Nephron progenitor cell (in vitro differentiated cells): ENCODE measurements at regions not wholly inside any gene's neighbourhood (a gene's known extent, or its start where the extent isn't known, plus 50 kb on each side); places are given as distances from the start of the nearest gene placed in this dataset.
A peak's percentile ranks its signal among the peaks of the same experiment; 100 is the strongest.

ENCODE experiments used
- DNase-seq: peaks from one replicate; pipeline ENCODE4 v3.0.0; 2021
- H3K27ac Mint-ChIP-seq: 2 replicates; pipeline ENCODE4 v1.8.0; 2021; ENCODE audit warnings: mild to moderate bottlenecking, moderate library complexity, mixed read lengths
- H3K27me3 Mint-ChIP-seq: 2 replicates; pipeline ENCODE4 v1.8.0; 2021; ENCODE audit warnings: mild to moderate bottlenecking, low read depth, mixed read lengths; ENCODE audit not compliant: poor library complexity
- H3K36me3 Mint-ChIP-seq: 2 replicates; pipeline ENCODE4 v1.8.0; 2021; ENCODE audit warnings: low read depth, mixed read lengths
- H3K4me1 Mint-ChIP-seq: 2 replicates; pipeline ENCODE4 v1.8.0; 2021; ENCODE audit warnings: mixed read lengths
- H3K4me3 Mint-ChIP-seq: 2 replicates; pipeline ENCODE4 v1.8.0; 2021; ENCODE audit warnings: mild to moderate bottlenecking, moderate library complexity, mixed read lengths
- H3K9me3 Mint-ChIP-seq: 2 replicates; pipeline ENCODE4 v1.8.0; 2021; ENCODE audit warnings: mild to moderate bottlenecking, moderate library complexity, mixed read lengths
- CTCF ChIP-seq: fragments of 200-600 bp; sonication (generic); IDR thresholded peaks from 2 replicates; pipeline ENCODE4 v1.5.0; 2021; ENCODE audit warnings: antibody characterized with exemption

GRCh38 chr2:56473524-56473923 lies 289.7 kb downstream of the CCDC85A start:
- Mint-ChIP-seq H3K9me3 (no peaks in the 10 kb centered on the region), H3K4me1 (no peaks in the 10 kb centered on the region), H3K27ac (no peak overlapping the region), H3K27me3 (peaks cover 5% of the 10 kb centered on the region), H3K36me3 (no peaks in the 10 kb centered on the region), H3K4me3 (no peak overlapping the region)
- DNase-seq = no peak
- TF ChIP-seq CTCF = no peak

- H3K4me1 Mint-ChIP-seq = no peaks in the 10 kb centered on the region
- peaks cover 5% of the 10 kb centered on the region for H3K27me3 Mint-ChIP-seq
- H3K27ac Mint-ChIP-seq = no peak overlapping the region
- no peak overlapping the region for H3K4me3 Mint-ChIP-seq
- no peaks in the 10 kb centered on the region for H3K9me3 Mint-ChIP-seq
- H3K36me3 Mint-ChIP-seq = no peaks in the 10 kb centered on the region
- no peak for TF ChIP-seq CTCF
- no peak for DNase-seq
These were observed 290.8 kb downstream of the CCDC85A start for GRCh38 chr2:56474412-56475158.

- TF ChIP-seq CTCF = no peak
These were observed 291.4 kb downstream of the CCDC85A start for GRCh38 chr2:56475191-56475590.

GRCh38 chr2:56476509-56477071 lies 292.8 kb downstream of the CCDC85A start:
- no peaks in the 10 kb centered on the region for H3K4me1 Mint-ChIP-seq
- H3K27ac Mint-ChIP-seq = no peak overlapping the region
- TF ChIP-seq CTCF = no peak
- H3K4me3 Mint-ChIP-seq = no peak overlapping the region
- H3K36me3 Mint-ChIP-seq = no peaks in the 10 kb centered on the region
- peaks cover 5% of the 10 kb centered on the region for H3K27me3 Mint-ChIP-seq
- H3K9me3 Mint-ChIP-seq = no peaks in the 10 kb centered on the region
- no peak for DNase-seq

More at GRCh38 chr2:56475191-56475590, 291.4 kb downstream of the CCDC85A start:
- peak overlapping the region; percentile 54 for H3K27ac Mint-ChIP-seq
- H3K9me3 Mint-ChIP-seq = no peaks in the 10 kb centered on the region
- no peak for DNase-seq
- peaks cover 5% of the 10 kb centered on the region for H3K27me3 Mint-ChIP-seq
- no peak overlapping the region for H3K4me3 Mint-ChIP-seq
- H3K4me1 Mint-ChIP-seq = no peaks in the 10 kb centered on the region
- H3K36me3 Mint-ChIP-seq = no peaks in the 10 kb centered on the region

- peaks cover 5% of the 10 kb centered on the region for H3K27me3 Mint-ChIP-seq
- no peak overlapping the region for H3K27ac Mint-ChIP-seq
- TF ChIP-seq CTCF = no peak
- no peak for DNase-seq
- H3K4me1 Mint-ChIP-seq = no peaks in the 10 kb centered on the region
- H3K4me3 Mint-ChIP-seq = no peak overlapping the region
- no peaks in the 10 kb centered on the region for H3K36me3 Mint-ChIP-seq
- no peaks in the 10 kb centered on the region for H3K9me3 Mint-ChIP-seq
These were observed 294.2 kb downstream of the CCDC85A start for GRCh38 chr2:56478027-56478426.

- no peaks in the 10 kb centered on the region for H3K27me3 Mint-ChIP-seq
- H3K4me1 Mint-ChIP-seq = no peaks in the 10 kb centered on the region
- H3K27ac Mint-ChIP-seq = no peak overlapping the region
- no peak overlapping the region for H3K4me3 Mint-ChIP-seq
- TF ChIP-seq CTCF = no peak
- no peaks in the 10 kb centered on the region for H3K9me3 Mint-ChIP-seq
- no peaks in the 10 kb centered on the region for H3K36me3 Mint-ChIP-seq
- DNase-seq = no peak
These were observed 299.3 kb downstream of the CCDC85A start for GRCh38 chr2:56483081-56483480.
